Fibroblast of skin of right quadriceps (primary cell): ENCODE measurements at regions not wholly inside any gene's neighbourhood (a gene's known extent, or its start where the extent isn't known, plus 50 kb on each side); places are given as distances from the start of the nearest gene placed in this dataset.
A peak's percentile ranks its signal among the peaks of the same experiment; 100 is the strongest.
"Not testable (repeated sequence)": the region's sequence is repeated elsewhere in the genome, so short reads cannot be mapped to it uniquely, and the experiment has no call there.

Source experiments
- DNase-seq: peaks from one replicate; pipeline ENCODE4 v3.0.0-alpha.2; 2013

- no peak for DNase-seq
Observed at GRCh38 chr2:17251171-17251570, 267.1 kb downstream of the RAD51AP2 start.

- no peak for DNase-seq
Observed at GRCh38 chr2:17249249-17249648, 269.0 kb downstream of the RAD51AP2 start.

GRCh38 chr2:17245906-17246305 is 272.3 kb downstream of the RAD51AP2 start:
- DNase-seq = peak; percentile 11

GRCh38 chr2:17242813-17243485 is 275.3 kb downstream of the RAD51AP2 start:
- no peak for DNase-seq

- no peak for DNase-seq
Observed at GRCh38 chr2:17239550-17239949, 278.7 kb downstream of the RAD51AP2 start.

GRCh38 chr2:17235167-17235566 is 283.1 kb downstream of the RAD51AP2 start:
- DNase-seq = no peak

- peak; percentile 39 for DNase-seq
Observed at GRCh38 chr2:17232776-17233556, 285.3 kb downstream of the RAD51AP2 start.

- no peak for DNase-seq
Observed at GRCh38 chr2:17231394-17231965, 286.8 kb downstream of the RAD51AP2 start.

GRCh38 chr2:17229414-17229813 is 288.8 kb downstream of the RAD51AP2 start:
- no peak for DNase-seq

- no peak for DNase-seq
Observed at GRCh38 chr2:17228461-17228860, 289.8 kb downstream of the RAD51AP2 start.

- no peak for DNase-seq
Observed at GRCh38 chr2:17227856-17228255, 290.4 kb downstream of the RAD51AP2 start.

- DNase-seq = peak; percentile 28
Observed at GRCh38 chr2:17226941-17227490, 291.2 kb downstream of the RAD51AP2 start.

- DNase-seq = peak; percentile 30
Observed at GRCh38 chr2:17223211-17223610, 295.0 kb downstream of the RAD51AP2 start.

GRCh38 chr2:17208511-17208910 is 309.7 kb downstream of the RAD51AP2 start:
- peak; percentile 73 for DNase-seq

GRCh38 chr2:17206771-17207170 is 311.5 kb downstream of the RAD51AP2 start:
- DNase-seq = no peak

- not testable (repeated sequence) for DNase-seq
Observed at GRCh38 chr2:17204214-17204613, 314.0 kb downstream of the RAD51AP2 start.

GRCh38 chr2:17202628-17203027 is 315.6 kb downstream of the RAD51AP2 start:
- not testable (repeated sequence) for DNase-seq

- no peak for DNase-seq
Observed at GRCh38 chr2:17199741-17200140, 318.5 kb downstream of the RAD51AP2 start.

- no peak for DNase-seq
Observed at GRCh38 chr2:17196380-17196779, 321.9 kb downstream of the RAD51AP2 start.

GRCh38 chr2:17195016-17195415 is 323.2 kb downstream of the RAD51AP2 start:
- DNase-seq = peak; percentile 4

- DNase-seq = no peak
Observed at GRCh38 chr2:17194083-17194482, 324.2 kb downstream of the RAD51AP2 start.

- DNase-seq = not testable (repeated sequence)
Observed at GRCh38 chr2:17193433-17193890, 324.8 kb downstream of the RAD51AP2 start.

- DNase-seq = no peak
Observed at GRCh38 chr2:17191223-17191622, 327.0 kb downstream of the RAD51AP2 start.

- DNase-seq = no peak
Observed at GRCh38 chr2:17190527-17190926, 327.7 kb downstream of the RAD51AP2 start.
